Endothelial cell of umbilical vein (primary cell): ENCODE measurements at regions not wholly inside any gene's neighbourhood (a gene's known extent, or its start where the extent isn't known, plus 50 kb on each side); places are given as distances from the start of the nearest gene placed in this dataset.

Experiments used
- POLR2A ChIP-seq: IDR thresholded peaks from 2 replicates; pipeline ENCODE4 v1.6.1; 2012; ENCODE audit warnings: low read depth, mild to moderate bottlenecking, control low read depth, low read length
- POLR2AphosphoS5 ChIP-seq: IDR thresholded peaks from 2 replicates; pipeline ENCODE4 v1.6.1; 2012; ENCODE audit warnings: low read depth, mild to moderate bottlenecking, control low read depth, low read length, moderate library complexity; ENCODE audit not compliant: insufficient read depth
- TF ChIP-seq, protein P1 (sequence below): IDR thresholded peaks from 2 replicates; pipeline ENCODE4 v1.6.1; 2011; ENCODE audit not compliant: insufficient read depth, insufficient read length
- TF ChIP-seq, protein P2 (sequence below), 2 donors: IDR thresholded peaks; 1 replicate in 1 of 2; 2 replicates in 1 of 2; pipeline ENCODE4 v1.5.1; 2011; ENCODE audit warnings: low read length in 2 of 2, mild to moderate bottlenecking in 2 of 2, moderate library complexity in 2 of 2, control low read depth in 1 of 2, inconsistent platforms in 1 of 2, low read depth in 1 of 2; ENCODE audit not compliant: insufficient read depth in 1 of 2; ENCODE audit errors: extremely low read depth in 1 of 2

DNA sequence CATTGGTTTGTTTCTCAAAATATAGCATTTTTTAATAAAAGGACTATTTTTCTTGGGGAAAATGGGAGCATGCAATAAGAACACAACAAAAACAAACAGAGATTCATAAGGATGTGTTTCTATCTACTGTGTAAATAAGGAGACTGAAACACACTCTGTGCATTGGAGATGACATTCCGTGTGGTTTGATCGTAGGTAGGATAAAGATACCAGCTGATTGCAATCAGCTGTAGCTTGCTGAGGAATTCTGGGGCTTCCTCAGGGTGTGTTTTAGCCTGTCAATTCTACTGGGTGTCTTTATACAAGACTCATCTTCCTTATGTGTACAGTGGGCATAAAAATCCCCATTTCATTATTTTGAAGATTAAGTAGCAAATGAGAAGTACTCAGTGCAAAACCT lies 591.6 kb downstream of the DSC3 start:
- TF ChIP-seq, protein P1, sequence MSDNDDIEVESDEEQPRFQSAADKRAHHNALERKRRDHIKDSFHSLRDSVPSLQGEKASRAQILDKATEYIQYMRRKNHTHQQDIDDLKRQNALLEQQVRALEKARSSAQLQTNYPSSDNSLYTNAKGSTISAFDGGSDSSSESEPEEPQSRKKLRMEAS = no peak
- TF ChIP-seq, protein P2, sequence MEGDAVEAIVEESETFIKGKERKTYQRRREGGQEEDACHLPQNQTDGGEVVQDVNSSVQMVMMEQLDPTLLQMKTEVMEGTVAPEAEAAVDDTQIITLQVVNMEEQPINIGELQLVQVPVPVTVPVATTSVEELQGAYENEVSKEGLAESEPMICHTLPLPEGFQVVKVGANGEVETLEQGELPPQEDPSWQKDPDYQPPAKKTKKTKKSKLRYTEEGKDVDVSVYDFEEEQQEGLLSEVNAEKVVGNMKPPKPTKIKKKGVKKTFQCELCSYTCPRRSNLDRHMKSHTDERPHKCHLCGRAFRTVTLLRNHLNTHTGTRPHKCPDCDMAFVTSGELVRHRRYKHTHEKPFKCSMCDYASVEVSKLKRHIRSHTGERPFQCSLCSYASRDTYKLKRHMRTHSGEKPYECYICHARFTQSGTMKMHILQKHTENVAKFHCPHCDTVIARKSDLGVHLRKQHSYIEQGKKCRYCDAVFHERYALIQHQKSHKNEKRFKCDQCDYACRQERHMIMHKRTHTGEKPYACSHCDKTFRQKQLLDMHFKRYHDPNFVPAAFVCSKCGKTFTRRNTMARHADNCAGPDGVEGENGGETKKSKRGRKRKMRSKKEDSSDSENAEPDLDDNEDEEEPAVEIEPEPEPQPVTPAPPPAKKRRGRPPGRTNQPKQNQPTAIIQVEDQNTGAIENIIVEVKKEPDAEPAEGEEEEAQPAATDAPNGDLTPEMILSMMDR (IDR thresholded peaks at IDR 0.05; ENCODE audit: extremely low read depth in 1 of 2, insufficient read depth in 1 of 2, low read depth in 1 of 2, low read length in 2 of 2) = no peak
- TF ChIP-seq POLR2AphosphoS5 (no peak), POLR2A (no peak)
